ENCODE measurements at regions not wholly inside any gene's neighbourhood (a gene's known extent, or its start where the extent isn't known, plus 50 kb on each side); places are given as distances from the start of the nearest gene placed in this dataset.
"Not testable (repeated sequence)": the region's sequence is repeated elsewhere in the genome, so short reads cannot be mapped to it uniquely, and the experiment has no call there.

- no peak overlapping the region for H3K4me3 ChIP-seq
- H3K9me3 ChIP-seq = peaks cover 0 to 45% (median 0%) of the 10 kb centered on the region in 3 donors
- peaks cover 8% of the 10 kb centered on the region for H3K27me3 ChIP-seq
- 79% methylated on average over 8 of the region's 79 CpGs; no CpG with 5 or more reads in 1 of the 2 donors for WGBS, 2 donors (ENCODE audit: low coverage in 1 of 2)
- no peaks in the 10 kb centered on the region for H3K4me1 ChIP-seq
- no peak for TF ChIP-seq POLR2A (IDR thresholded peaks at IDR 0.05)
- no peak for TF ChIP-seq POLR2AphosphoS5 (IDR thresholded peaks at IDR 0.05)
- no peak for TF ChIP-seq CTCF (IDR thresholded peaks at IDR 0.05)
- no peak for TF ChIP-seq EP300 (IDR thresholded peaks at IDR 0.05)
- peak; percentile 22 for ATAC-seq
- H3K36me3 ChIP-seq = no peaks in the 10 kb centered on the region
- no peak overlapping the region for H3K27ac ChIP-seq
Measured at GRCh38 chr19:22517496-22518411, 95.6 kb upstream of the ZNF98 start.

GRCh38 chr19:22515435-22515834 lies 93.3 kb upstream of the ZNF98 start:
- 57% methylated on average over 3 of the region's 4 CpGs; no CpG with 5 or more reads in 1 of the 2 donors for WGBS, 2 donors (ENCODE audit: low coverage in 1 of 2)
- Histone ChIP-seq H3K9me3 (peaks cover 0 to 57% (median 0%) of the 10 kb centered on the region in 3 donors), H3K4me1 (no peaks in the 10 kb centered on the region), H3K4me3 (no peak overlapping the region), H3K27me3 (peaks cover 8% of the 10 kb centered on the region), H3K27ac (no peak overlapping the region), H3K36me3 (no peaks in the 10 kb centered on the region)
- no peak for TF ChIP-seq EP300 (IDR thresholded peaks at IDR 0.05)
- TF ChIP-seq POLR2A (IDR thresholded peaks at IDR 0.05) = no peak
- no peak for TF ChIP-seq CTCF (IDR thresholded peaks at IDR 0.05)
- ATAC-seq = no peak

DNA sequence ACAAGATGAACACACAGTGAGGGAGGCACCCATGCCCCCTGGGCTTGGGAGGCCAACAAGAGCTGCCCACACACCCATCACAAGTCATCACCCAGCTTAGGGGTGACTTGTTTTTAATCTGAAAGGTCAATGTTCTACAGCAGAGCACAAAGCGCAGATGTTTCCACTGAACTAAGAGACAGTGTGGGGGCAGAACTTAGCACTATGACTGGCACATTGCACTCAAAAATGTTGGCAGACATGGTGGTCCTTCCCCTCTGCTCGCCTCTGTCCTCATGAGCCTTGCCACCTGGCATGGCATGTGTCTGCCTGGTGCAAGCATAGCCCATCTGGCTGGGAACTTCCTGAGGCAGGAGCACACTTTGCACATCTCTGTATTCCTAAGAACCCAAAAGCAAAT lies 81.4 kb upstream of the ZNF98 start:
- Histone ChIP-seq H3K4me1 (no peaks in the 10 kb centered on the region), H3K9me3 (peaks cover 0 to 41% (median 0%) of the 10 kb centered on the region in 3 donors), H3K4me3 (no peak overlapping the region), H3K36me3 (no peaks in the 10 kb centered on the region), H3K27me3 (no peaks in the 10 kb centered on the region), H3K27ac (no peak overlapping the region)
- 69% methylated on average over 2 of the region's 2 CpGs; no CpG with 5 or more reads in 1 of the 2 donors for WGBS, 2 donors (ENCODE audit: low coverage in 1 of 2)
- TF ChIP-seq EP300 (IDR thresholded peaks at IDR 0.05) (no peak), CTCF (IDR thresholded peaks at IDR 0.05) (no peak), POLR2AphosphoS5 (IDR thresholded peaks at IDR 0.05) (no peak), POLR2A (IDR thresholded peaks at IDR 0.05) (no peak)
- ATAC-seq = no peak

- TF ChIP-seq POLR2AphosphoS5 (IDR thresholded peaks at IDR 0.05) (no peak), EP300 (IDR thresholded peaks at IDR 0.05) (no peak), POLR2A (IDR thresholded peaks at IDR 0.05) (no peak), CTCF (IDR thresholded peaks at IDR 0.05) (no peak)
- Histone ChIP-seq H3K27ac (no peak overlapping the region), H3K4me1 (no peaks in the 10 kb centered on the region), H3K36me3 (no peaks in the 10 kb centered on the region), H3K27me3 (no peaks in the 10 kb centered on the region), H3K9me3 (peaks cover 0 to 41% (median 0%) of the 10 kb centered on the region in 3 donors), H3K4me3 (no peak overlapping the region)
- 78% methylated on average over 3 of the region's 3 CpGs; no CpG with 5 or more reads in 1 of the 2 donors for WGBS, 2 donors (ENCODE audit: low coverage in 1 of 2)
- no peak for ATAC-seq
Measured at GRCh38 chr19:22502766-22503165, 80.6 kb upstream of the ZNF98 start.

DNA sequence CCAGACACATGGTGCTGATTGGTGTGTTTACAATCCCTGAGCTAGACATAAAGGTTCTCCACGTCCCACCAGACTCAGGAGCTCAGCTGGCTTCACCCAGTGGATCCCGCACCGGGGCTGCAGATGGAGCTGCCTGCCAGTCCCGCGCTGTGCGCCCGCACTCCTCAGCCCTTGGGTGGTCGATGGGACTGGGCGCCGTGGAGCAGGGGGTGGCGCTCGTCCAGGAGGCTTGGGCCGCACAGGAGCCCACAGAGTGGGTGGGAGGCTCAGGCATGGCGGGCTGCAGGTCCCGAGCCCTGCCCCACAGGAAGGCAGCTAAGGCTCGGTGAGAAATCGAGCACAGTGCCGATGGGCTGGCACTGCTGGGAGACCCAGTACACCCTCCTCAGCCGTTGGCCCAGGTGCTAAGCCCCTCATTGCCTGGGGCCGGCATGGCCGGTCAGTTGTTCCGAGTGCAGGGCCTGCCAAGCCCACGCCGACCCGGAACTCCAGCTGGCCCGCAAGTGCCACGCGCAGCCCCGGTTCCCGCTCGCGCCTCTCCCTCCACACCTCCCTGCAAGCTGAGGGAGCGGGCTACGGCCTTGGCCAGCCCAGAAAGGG lies 76.8 kb upstream of the ZNF98 start:
- no CpG with 5 or more reads among the region's 34 CpGs for WGBS, 2 donors (ENCODE audit: low coverage in 1 of 2)
- ATAC-seq, H3K36me3 ChIP-seq, H3K4me1 ChIP-seq, H3K27me3 ChIP-seq, H3K4me3 ChIP-seq, H3K27ac ChIP-seq: not testable (repeated sequence)
- H3K9me3 ChIP-seq = peaks cover 0 to 51% (median 0%) of the 10 kb centered on the region in 3 donors
